ENCODE measurements at regions not wholly inside any gene's neighbourhood (a gene's known extent, or its start where the extent isn't known, plus 50 kb on each side); places are given as distances from the start of the nearest gene placed in this dataset.

- no peaks in the 10 kb centered on the region for H3K79me2 ChIP-seq (ENCODE audit: insufficient read depth, low read depth)
- no peak overlapping the region for H3K9ac ChIP-seq
- no peaks in the 10 kb centered on the region for H3K27me3 ChIP-seq (ENCODE audit: insufficient read depth, low read depth)
Measured at GRCh38 chr5:3330442-3330841, 265.2 kb upstream of the IRX1 start.

GRCh38 chr5:3329427-3329826, 266.2 kb upstream of the IRX1 start:
- TF ChIP-seq CTCF (conservative IDR thresholded peaks at IDR 0.05; ENCODE audit: low read depth, low read length): no peak
- no peak overlapping the region for H3K4me3 ChIP-seq (IDR thresholded peaks at IDR 0.05; ENCODE audit: insufficient read depth, low read depth, low read length)
- H3K9ac ChIP-seq: no peak overlapping the region
- no peaks in the 10 kb centered on the region for H4K20me1 ChIP-seq (ENCODE audit: insufficient read depth)
- H3K4me1 ChIP-seq (ENCODE audit: low read depth, poor library complexity, severe bottlenecking): no peaks in the 10 kb centered on the region
- no peaks in the 10 kb centered on the region for H3K36me3 ChIP-seq (ENCODE audit: insufficient read depth)
- no peak overlapping the region for H3K4me2 ChIP-seq
- H3K27me3 ChIP-seq (ENCODE audit: insufficient read depth, low read depth): no peaks in the 10 kb centered on the region
- no peak overlapping the region for H3K27ac ChIP-seq
- no peak overlapping the region for H2AFZ ChIP-seq (ENCODE audit: low read depth)
- H3K79me2 ChIP-seq (ENCODE audit: insufficient read depth, low read depth): no peaks in the 10 kb centered on the region

More at GRCh38 chr5:3330442-3330841, 265.2 kb upstream of the IRX1 start:
- TF ChIP-seq CTCF (conservative IDR thresholded peaks at IDR 0.05; ENCODE audit: low read depth, low read length): no peak
- Histone ChIP-seq H3K4me3 (IDR thresholded peaks at IDR 0.05; ENCODE audit: insufficient read depth, low read depth, low read length) (no peak overlapping the region), H3K27ac (no peak overlapping the region), H4K20me1 (ENCODE audit: insufficient read depth) (no peaks in the 10 kb centered on the region), H3K36me3 (ENCODE audit: insufficient read depth) (no peaks in the 10 kb centered on the region), H3K4me1 (ENCODE audit: low read depth, poor library complexity, severe bottlenecking) (no peaks in the 10 kb centered on the region), H2AFZ (ENCODE audit: low read depth) (no peak overlapping the region), H3K4me2 (no peak overlapping the region)

- Histone ChIP-seq H3K36me3 (ENCODE audit: insufficient read depth) (no peaks in the 10 kb centered on the region), H3K27ac (no peak overlapping the region), H3K4me1 (ENCODE audit: low read depth, poor library complexity, severe bottlenecking) (no peaks in the 10 kb centered on the region), H2AFZ (ENCODE audit: low read depth) (no peak overlapping the region), H4K20me1 (ENCODE audit: insufficient read depth) (no peaks in the 10 kb centered on the region), H3K79me2 (ENCODE audit: insufficient read depth, low read depth) (no peaks in the 10 kb centered on the region), H3K4me2 (no peak overlapping the region), H3K4me3 (IDR thresholded peaks at IDR 0.05; ENCODE audit: insufficient read depth, low read depth, low read length) (no peak overlapping the region), H3K9ac (no peak overlapping the region), H3K27me3 (ENCODE audit: insufficient read depth, low read depth) (no peaks in the 10 kb centered on the region)
- TF ChIP-seq CTCF (conservative IDR thresholded peaks at IDR 0.05; ENCODE audit: low read depth, low read length): no peak
Measured at GRCh38 chr5:3326841-3327232, 268.8 kb upstream of the IRX1 start.

- Histone ChIP-seq H3K79me2 (ENCODE audit: insufficient read depth, low read depth) (no peaks in the 10 kb centered on the region), H4K20me1 (ENCODE audit: insufficient read depth) (no peaks in the 10 kb centered on the region), H3K9ac (no peak overlapping the region), H3K4me2 (no peak overlapping the region), H2AFZ (ENCODE audit: low read depth) (no peak overlapping the region), H3K4me3 (IDR thresholded peaks at IDR 0.05; ENCODE audit: insufficient read depth, low read depth, low read length) (no peak overlapping the region), H3K36me3 (ENCODE audit: insufficient read depth) (no peaks in the 10 kb centered on the region), H3K27ac (no peak overlapping the region), H3K27me3 (ENCODE audit: insufficient read depth, low read depth) (no peaks in the 10 kb centered on the region), H3K4me1 (ENCODE audit: low read depth, poor library complexity, severe bottlenecking) (no peaks in the 10 kb centered on the region)
- TF ChIP-seq CTCF (conservative IDR thresholded peaks at IDR 0.05; ENCODE audit: low read depth, low read length): no peak
Measured at GRCh38 chr5:3325972-3326840, 269.4 kb upstream of the IRX1 start.

Data from KMS-11 (cell line).